Stomach (tissue), 8 donors: ENCODE measurements at regions not wholly inside any gene's neighbourhood (a gene's known extent, or its start where the extent isn't known, plus 50 kb on each side); places are given as distances from the start of the nearest gene placed in this dataset.

Experiments
- DNase-seq, 2 donors: peaks; one replicate each; pipeline versions ENCODE4 v3.0.0 to v3.0.0-alpha.2; 2013 to 2019
- H3K27ac ChIP-seq, 5 donors: fragments of 200-600 bp in 4 of 5; sonication (generic) in 4 of 5; one replicate each; pipeline ENCODE4 v1.5.1; 2013 to 2019; ENCODE audit warnings: mild to moderate bottlenecking in 1 of 5, moderate library complexity in 1 of 5
- H3K27me3 ChIP-seq, 3 donors: fragments of 200-600 bp; sonication (generic); one replicate each; pipeline ENCODE4 v1.5.1; 2017 to 2019; ENCODE audit warnings: mixed run types in 1 of 3
- H3K36me3 ChIP-seq, 4 donors: fragments of 200-600 bp; sonication (generic); 1 replicate in 3 of 4; 2 replicates in 1 of 4; pipeline ENCODE4 v1.5.1; 2016 to 2019
- H3K4me1 ChIP-seq, 4 donors: fragments of 200-600 bp; sonication (generic); one replicate each; pipeline ENCODE4 v1.5.1; 2016 to 2019
- H3K4me3 ChIP-seq, 4 donors: fragments of 200-600 bp; sonication (generic) in 3 of 4; one replicate each; pipeline ENCODE4 v1.5.1; 2016 to 2019; ENCODE audit warnings: mild to moderate bottlenecking in 1 of 4
- H3K9me3 ChIP-seq, 4 donors: fragments of 200-600 bp; sonication (generic); one replicate each; pipeline ENCODE4 v1.5.1; 2016 to 2019
- CTCF ChIP-seq, 7 experiments: fragments of 450-650 bp in 4 of 7; fragments of 200-600 bp in 3 of 7; sonication (generic) in 3 of 7; IDR thresholded peaks; one replicate each; pipeline ENCODE4 v1.5.1; 2016 to 2019; ENCODE audit warnings: antibody characterized with exemption in 7 of 7, control low read depth in 2 of 7, mild to moderate bottlenecking in 1 of 7
- EP300 ChIP-seq: sonication (generic); formaldehyde crosslinking; IDR thresholded peaks from one replicate; pipeline ENCODE4 v1.6.1; 2017; ENCODE audit warnings: antibody characterized with exemption
- POLR2A ChIP-seq, 4 donors: fragments of 450-650 bp; IDR thresholded peaks; one replicate each; pipeline ENCODE4 v1.6.1; 2016; ENCODE audit warnings: antibody characterized with exemption in 4 of 4, control low read depth in 2 of 4, mild to moderate bottlenecking in 1 of 4, moderate library complexity in 1 of 4
- POLR2AphosphoS5 ChIP-seq, 3 donors: sonication (generic); formaldehyde crosslinking; IDR thresholded peaks; one replicate each; pipeline ENCODE4 v1.6.1; 2016; ENCODE audit warnings: antibody characterized with exemption in 3 of 3
- WGBS, 5 donors: extraction: QIAGEN DNeasy Blood & Tissue Kit in 3 of 5; methylation state at CpG; one replicate each; pipeline versions ENCODE4 v1.1.5 to v1.1.7; 2013 to 2018; 5-methylcytosine and 5-hydroxymethylcytosine counted together
- intact Hi-C: fragments of 100-400 bp; cut with DNase I; formaldehyde crosslinking; loops from one replicate; pipeline ENCODE4 v1.15.1; 2023; ENCODE audit warnings: low total_unique reads
- donor health status: healthy with polysubstance abuse.
- donor health status: Bipolar disorder and iron deficiency.
- donor health status: healthy.

GRCh38 chr13:72405441-72405840, 322.0 kb downstream of the MZT1 start:
- no peak for TF ChIP-seq CTCF (IDR thresholded peaks at IDR 0.05)
- TF ChIP-seq EP300 = no peak
- no peak for TF ChIP-seq POLR2AphosphoS5 (IDR thresholded peaks at IDR 0.05)
- TF ChIP-seq POLR2A (IDR thresholded peaks at IDR 0.05) = no peak
- Histone ChIP-seq H3K4me1 (no peaks in the 10 kb centered on the region), H3K27ac (no peak overlapping the region), H3K4me3 (no peak overlapping the region), H3K27me3 (no peaks in the 10 kb centered on the region), H3K36me3 (no peaks in the 10 kb centered on the region), H3K9me3 (no peaks in the 10 kb centered on the region)
- WGBS, 5 donors = 47 to 68% (median 59%) methylated on average over 1 of the region's 1 CpG
- no peak for DNase-seq
- intact Hi-C loops = no loop called here

GRCh38 chr13:72403396-72404010, 323.9 kb downstream of the MZT1 start:
- intact Hi-C loops = no loop called here
- no peak overlapping the region for H3K4me3 ChIP-seq
- TF ChIP-seq EP300 = no peak
- no peak for TF ChIP-seq POLR2A (IDR thresholded peaks at IDR 0.05)
- TF ChIP-seq POLR2AphosphoS5 (IDR thresholded peaks at IDR 0.05) = no peak
- no peak for TF ChIP-seq CTCF (IDR thresholded peaks at IDR 0.05)
- H3K9me3 ChIP-seq = no peaks in the 10 kb centered on the region
- H3K27me3 ChIP-seq = no peaks in the 10 kb centered on the region
- no peak overlapping the region for H3K27ac ChIP-seq
- H3K4me1 ChIP-seq = no peaks in the 10 kb centered on the region
- no peak for DNase-seq
- H3K36me3 ChIP-seq = no peaks in the 10 kb centered on the region
- 63 to 72% (median 69%) methylated on average over 3 of the region's 3 CpGs for WGBS, 5 donors

GRCh38 chr13:72400856-72401255, 326.6 kb downstream of the MZT1 start:
- intact Hi-C loops = no loop called here
- no peaks in the 10 kb centered on the region for H3K9me3 ChIP-seq
- no peaks in the 10 kb centered on the region for H3K4me1 ChIP-seq
- H3K4me3 ChIP-seq = no peak overlapping the region
- 70 to 86% (median 83%) methylated on average over 3 of the region's 3 CpGs for WGBS, 5 donors
- H3K27ac ChIP-seq = no peak overlapping the region
- H3K27me3 ChIP-seq = no peaks in the 10 kb centered on the region
- no peaks in the 10 kb centered on the region for H3K36me3 ChIP-seq
- no peak for DNase-seq
- no peak for TF ChIP-seq EP300
- no peak for TF ChIP-seq POLR2A (IDR thresholded peaks at IDR 0.05)
- no peak for TF ChIP-seq POLR2AphosphoS5 (IDR thresholded peaks at IDR 0.05)
- no peak for TF ChIP-seq CTCF (IDR thresholded peaks at IDR 0.05)

- no peak for DNase-seq
- Histone ChIP-seq H3K36me3 (no peaks in the 10 kb centered on the region), H3K27ac (no peak overlapping the region), H3K9me3 (no peaks in the 10 kb centered on the region), H3K4me1 (no peaks in the 10 kb centered on the region), H3K4me3 (no peak overlapping the region), H3K27me3 (no peaks in the 10 kb centered on the region)
- 86 to 98% (median 96%) methylated on average over 4 of the region's 4 CpGs for WGBS, 5 donors
- intact Hi-C loops = no loop called here
- TF ChIP-seq CTCF (IDR thresholded peaks at IDR 0.05) (no peak), POLR2AphosphoS5 (IDR thresholded peaks at IDR 0.05) (no peak), POLR2A (IDR thresholded peaks at IDR 0.05) (no peak), EP300 (no peak)
Measured at GRCh38 chr13:72399351-72399750, 328.1 kb downstream of the MZT1 start.
